Mucosa of rectum (tissue), 2 donors: ENCODE measurements at regions not wholly inside any gene's neighbourhood (a gene's known extent, or its start where the extent isn't known, plus 50 kb on each side); places are given as distances from the start of the nearest gene placed in this dataset.

Source experiments
- H3K27ac ChIP-seq, 2 donors: one replicate each; pipeline ENCODE4 v1.7.0; 2013; ENCODE audit warnings: inconsistent platforms in 2 of 2, low read depth in 2 of 2, low read length in 2 of 2
- H3K27me3 ChIP-seq, 2 donors: one replicate each; pipeline ENCODE4 v1.7.0; 2013; ENCODE audit warnings: low read length in 2 of 2; ENCODE audit not compliant: control insufficient read depth in 2 of 2, insufficient read depth in 2 of 2
- H3K36me3 ChIP-seq, 2 donors: one replicate each; pipeline ENCODE4 v1.7.0; 2013; ENCODE audit warnings: low read length in 2 of 2; ENCODE audit not compliant: control insufficient read depth in 2 of 2, insufficient read depth in 2 of 2
- H3K4me1 ChIP-seq, 2 donors: one replicate each; pipeline ENCODE4 v1.7.0; 2013; ENCODE audit warnings: low read length in 2 of 2, mild to moderate bottlenecking in 1 of 2; ENCODE audit not compliant: control insufficient read depth in 2 of 2, insufficient read depth in 2 of 2
- H3K4me3 ChIP-seq, 2 donors: one replicate each; pipeline ENCODE4 v1.7.0; 2013; ENCODE audit warnings: low read length in 2 of 2
- H3K9ac ChIP-seq, 2 donors: one replicate each; pipeline ENCODE4 v1.7.0; 2013; ENCODE audit warnings: low read length in 2 of 2, low read depth in 1 of 2, mild to moderate bottlenecking in 1 of 2
- H3K9me3 ChIP-seq, 2 donors: one replicate each; pipeline ENCODE4 v1.7.0; 2013; ENCODE audit warnings: low read length in 2 of 2; ENCODE audit not compliant: control insufficient read depth in 2 of 2
- donor health status: healthy.
- donor health status: Normal muscosa, but diverticular disease.

- Histone ChIP-seq H3K9ac (no peak overlapping the region), H3K27ac (no peak overlapping the region), H3K4me1 (no peaks in the 10 kb centered on the region), H3K9me3 (no peaks in the 10 kb centered on the region), H3K27me3 (no peaks in the 10 kb centered on the region), H3K4me3 (no peak overlapping the region), H3K36me3 (no peaks in the 10 kb centered on the region)
Observed at GRCh38 chr2:238654479-238655197, 193.2 kb upstream of the TWIST2 start.

- Histone ChIP-seq H3K9ac (no peak overlapping the region), H3K9me3 (no peaks in the 10 kb centered on the region), H3K36me3 (no peaks in the 10 kb centered on the region), H3K4me3 (no peak overlapping the region), H3K27me3 (no peaks in the 10 kb centered on the region), H3K27ac (no peak overlapping the region), H3K4me1 (no peaks in the 10 kb centered on the region)
Observed at GRCh38 chr2:238655198-238655860, 192.6 kb upstream of the TWIST2 start.

GRCh38 chr2:238655974-238656722 lies 191.7 kb upstream of the TWIST2 start:
- Histone ChIP-seq H3K9me3 (no peaks in the 10 kb centered on the region), H3K27ac (no peak overlapping the region), H3K4me3 (no peak overlapping the region), H3K4me1 (no peaks in the 10 kb centered on the region), H3K27me3 (no peaks in the 10 kb centered on the region), H3K9ac (no peak overlapping the region), H3K36me3 (no peaks in the 10 kb centered on the region)

DNA sequence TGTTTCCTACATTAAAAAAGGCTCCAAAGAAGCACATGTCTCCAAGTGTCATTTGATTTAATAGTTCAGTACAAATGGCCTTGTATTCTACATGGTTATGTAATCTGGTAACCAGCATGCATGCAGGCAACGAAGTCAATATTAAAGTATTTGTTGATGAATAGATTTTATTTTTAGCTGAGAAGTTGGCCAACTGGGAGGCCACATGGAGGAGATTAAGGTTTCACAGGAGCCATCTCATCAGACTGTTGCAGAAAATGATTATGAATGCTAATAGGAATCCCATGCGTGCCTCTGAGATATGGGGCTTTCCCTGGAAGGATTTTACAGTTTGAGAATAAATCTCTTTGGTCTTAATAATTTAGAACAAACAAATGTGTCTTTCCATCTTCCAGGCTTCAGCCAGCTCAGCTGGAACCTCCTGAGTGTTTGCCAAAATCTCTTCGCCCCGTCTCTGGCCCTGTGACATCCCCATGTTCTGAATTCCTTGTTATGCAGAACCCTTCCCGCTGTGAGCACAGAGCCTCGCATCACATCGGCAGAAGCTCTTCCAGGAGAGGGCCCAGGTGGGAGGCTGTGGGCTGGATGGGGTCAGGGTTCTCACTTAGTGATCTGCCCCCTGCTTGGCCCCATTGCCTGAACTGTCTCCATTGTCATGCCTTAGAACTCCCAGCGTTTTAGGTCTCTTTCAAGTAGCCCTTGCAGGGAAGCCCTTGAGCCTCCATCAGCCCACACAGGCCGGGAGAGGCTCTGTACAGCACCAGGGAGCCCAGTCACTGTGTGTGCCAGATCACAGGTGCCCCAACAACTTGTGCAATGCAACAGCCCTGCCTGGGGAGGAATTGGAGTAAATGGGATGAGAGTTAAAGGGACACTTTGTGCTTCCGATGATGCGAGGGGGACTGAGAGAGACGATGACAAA lies 190.5 kb upstream of the TWIST2 start:
- H3K27ac ChIP-seq: no peak overlapping the region

GRCh38 chr2:238658054-238658407 lies 189.9 kb upstream of the TWIST2 start:
- Histone ChIP-seq H3K4me3 (no peak overlapping the region), H3K36me3 (no peaks in the 10 kb centered on the region), H3K27me3 (no peaks in the 10 kb centered on the region), H3K9ac (no peak overlapping the region), H3K4me1 (no peaks in the 10 kb centered on the region), H3K9me3 (no peaks in the 10 kb centered on the region), H3K27ac (no peak overlapping the region)

More for the DNA sequence above, 190.5 kb upstream of the TWIST2 start:
- H3K36me3 ChIP-seq: no peaks in the 10 kb centered on the region
- H3K4me3 ChIP-seq: no peak overlapping the region
- H3K4me1 ChIP-seq: no peaks in the 10 kb centered on the region
- no peak overlapping the region for H3K9ac ChIP-seq
- H3K27me3 ChIP-seq: no peaks in the 10 kb centered on the region
- no peaks in the 10 kb centered on the region for H3K9me3 ChIP-seq

DNA sequence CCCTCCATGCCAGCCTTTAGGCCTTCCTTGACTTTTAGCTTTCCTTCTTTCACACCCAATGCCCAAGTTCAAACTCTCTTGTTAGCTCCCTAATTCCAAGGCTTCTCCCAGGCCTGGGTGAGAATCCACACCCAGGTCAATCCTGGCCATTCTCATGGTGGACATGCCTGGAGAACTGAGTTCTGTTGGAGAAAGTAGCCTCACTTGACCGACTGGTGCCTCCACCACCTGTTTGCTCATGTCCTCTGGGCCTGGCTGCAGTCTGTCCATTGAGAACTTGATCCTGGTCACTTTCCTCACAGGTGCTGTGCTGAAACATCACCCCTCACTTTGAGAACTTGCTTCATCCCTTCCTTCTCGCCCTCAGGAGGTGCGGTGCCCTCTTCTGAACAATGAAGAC lies 189.1 kb upstream of the TWIST2 start:
- Histone ChIP-seq H3K9ac (no peak overlapping the region), H3K4me3 (no peak overlapping the region), H3K4me1 (no peaks in the 10 kb centered on the region), H3K9me3 (no peaks in the 10 kb centered on the region), H3K27ac (no peak overlapping the region), H3K36me3 (no peaks in the 10 kb centered on the region), H3K27me3 (no peaks in the 10 kb centered on the region)

GRCh38 chr2:238659231-238659630 lies 188.7 kb upstream of the TWIST2 start:
- Histone ChIP-seq H3K27ac (no peak overlapping the region), H3K4me1 (no peaks in the 10 kb centered on the region)

DNA sequence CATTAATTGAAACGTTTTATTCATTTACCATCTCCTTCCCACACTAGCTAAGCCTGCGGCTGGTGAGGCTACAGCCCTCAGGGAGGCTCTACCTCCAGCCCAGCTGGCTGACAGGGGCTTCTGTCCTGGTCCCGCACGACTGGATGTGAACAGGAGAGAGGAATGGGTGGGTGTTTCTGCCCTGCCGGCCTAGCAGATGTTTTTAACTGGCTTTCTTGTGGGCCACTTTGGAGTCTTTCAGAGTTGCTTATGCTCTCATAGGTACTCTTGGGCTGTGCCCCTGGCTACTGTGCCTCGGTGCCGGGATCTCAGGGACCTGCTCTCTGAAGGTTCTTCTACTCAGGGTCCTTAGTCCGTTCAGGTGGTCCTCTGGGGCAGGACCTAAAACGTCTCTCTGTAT lies 184.3 kb upstream of the TWIST2 start:
- Histone ChIP-seq H3K27ac (no peak overlapping the region), H3K4me1 (no peaks in the 10 kb centered on the region), H3K4me3 (no peak overlapping the region), H3K27me3 (peaks cover 0 to 3% of the 10 kb centered on the region in 2 donors), H3K9ac (no peak overlapping the region), H3K36me3 (no peaks in the 10 kb centered on the region), H3K9me3 (no peaks in the 10 kb centered on the region)

More at GRCh38 chr2:238659231-238659630, 188.7 kb upstream of the TWIST2 start:
- H3K9ac ChIP-seq: no peak overlapping the region
- H3K9me3 ChIP-seq: no peaks in the 10 kb centered on the region
- no peaks in the 10 kb centered on the region for H3K27me3 ChIP-seq
- H3K36me3 ChIP-seq: no peaks in the 10 kb centered on the region
- no peak overlapping the region for H3K4me3 ChIP-seq

DNA sequence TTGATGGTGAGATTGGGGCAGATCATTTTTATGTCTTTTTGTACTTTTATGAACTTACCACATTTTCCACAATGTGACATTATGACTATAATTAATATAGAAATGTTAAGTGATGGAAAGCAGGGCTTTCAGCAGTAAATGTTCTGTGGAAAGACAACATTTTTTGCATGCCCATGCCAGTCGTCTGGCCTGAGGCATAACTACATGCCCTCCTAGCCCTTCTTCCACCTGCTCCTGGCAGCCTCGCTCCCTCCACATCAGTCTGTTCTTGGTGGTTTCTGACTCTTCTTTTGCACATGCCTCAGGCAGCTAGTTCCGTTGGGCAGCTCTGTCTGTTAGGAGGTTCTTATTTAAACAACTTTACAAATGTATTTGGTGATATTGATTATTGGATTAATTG lies 182.0 kb upstream of the TWIST2 start:
- no peak overlapping the region for H3K4me3 ChIP-seq
- H3K27me3 ChIP-seq: peaks cover 0 to 3% of the 10 kb centered on the region in 2 donors
- H3K27ac ChIP-seq: no peak overlapping the region
- no peaks in the 10 kb centered on the region for H3K4me1 ChIP-seq
- H3K9me3 ChIP-seq: no peaks in the 10 kb centered on the region
- H3K9ac ChIP-seq: no peak overlapping the region
- no peaks in the 10 kb centered on the region for H3K36me3 ChIP-seq
